ENCODE measurements at regions not wholly inside any gene's neighbourhood (a gene's known extent, or its start where the extent isn't known, plus 50 kb on each side); places are given as distances from the start of the nearest gene placed in this dataset.

GRCh38 chr13:56909896-56910600 lies 230.7 kb upstream of the PRR20A start:
- ChIA-PET POLR2A (ENCODE audit: low non-redundant PET) (no interaction called here), CTCF (no interaction called here)
- no peak overlapping the region for H3K27ac ChIP-seq
- no peak for DNase-seq (ENCODE audit: low spot score)
- TF ChIP-seq, protein P1, sequence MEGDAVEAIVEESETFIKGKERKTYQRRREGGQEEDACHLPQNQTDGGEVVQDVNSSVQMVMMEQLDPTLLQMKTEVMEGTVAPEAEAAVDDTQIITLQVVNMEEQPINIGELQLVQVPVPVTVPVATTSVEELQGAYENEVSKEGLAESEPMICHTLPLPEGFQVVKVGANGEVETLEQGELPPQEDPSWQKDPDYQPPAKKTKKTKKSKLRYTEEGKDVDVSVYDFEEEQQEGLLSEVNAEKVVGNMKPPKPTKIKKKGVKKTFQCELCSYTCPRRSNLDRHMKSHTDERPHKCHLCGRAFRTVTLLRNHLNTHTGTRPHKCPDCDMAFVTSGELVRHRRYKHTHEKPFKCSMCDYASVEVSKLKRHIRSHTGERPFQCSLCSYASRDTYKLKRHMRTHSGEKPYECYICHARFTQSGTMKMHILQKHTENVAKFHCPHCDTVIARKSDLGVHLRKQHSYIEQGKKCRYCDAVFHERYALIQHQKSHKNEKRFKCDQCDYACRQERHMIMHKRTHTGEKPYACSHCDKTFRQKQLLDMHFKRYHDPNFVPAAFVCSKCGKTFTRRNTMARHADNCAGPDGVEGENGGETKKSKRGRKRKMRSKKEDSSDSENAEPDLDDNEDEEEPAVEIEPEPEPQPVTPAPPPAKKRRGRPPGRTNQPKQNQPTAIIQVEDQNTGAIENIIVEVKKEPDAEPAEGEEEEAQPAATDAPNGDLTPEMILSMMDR (conservative IDR thresholded peaks at IDR 0.05; ENCODE audit: low read depth), result no peak

DNA sequence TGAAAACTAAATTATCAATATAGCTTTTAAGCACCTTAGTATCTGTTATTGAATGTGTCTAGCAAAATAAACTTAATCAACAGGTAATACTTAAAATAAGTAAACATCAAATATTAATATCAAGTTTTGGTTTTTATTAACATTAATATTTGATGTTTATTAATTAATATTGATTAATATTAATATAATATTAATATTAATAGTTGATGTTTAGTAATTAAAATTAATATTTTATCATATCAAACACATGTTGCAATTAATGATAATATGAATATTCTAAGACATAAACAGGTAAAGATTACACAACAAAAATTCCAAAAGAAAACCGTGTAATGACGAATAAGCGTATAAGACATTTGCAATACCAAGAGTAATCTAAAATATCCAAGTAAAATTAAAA lies 222.8 kb upstream of the PRR20A start:
- no peak for DNase-seq (ENCODE audit: low spot score)
- ChIA-PET CTCF (no interaction called here), POLR2A (ENCODE audit: low non-redundant PET) (no interaction called here)
- no peak overlapping the region for H3K27ac ChIP-seq
- TF ChIP-seq, protein P1 (conservative IDR thresholded peaks at IDR 0.05; ENCODE audit: low read depth), result no peak

DNA sequence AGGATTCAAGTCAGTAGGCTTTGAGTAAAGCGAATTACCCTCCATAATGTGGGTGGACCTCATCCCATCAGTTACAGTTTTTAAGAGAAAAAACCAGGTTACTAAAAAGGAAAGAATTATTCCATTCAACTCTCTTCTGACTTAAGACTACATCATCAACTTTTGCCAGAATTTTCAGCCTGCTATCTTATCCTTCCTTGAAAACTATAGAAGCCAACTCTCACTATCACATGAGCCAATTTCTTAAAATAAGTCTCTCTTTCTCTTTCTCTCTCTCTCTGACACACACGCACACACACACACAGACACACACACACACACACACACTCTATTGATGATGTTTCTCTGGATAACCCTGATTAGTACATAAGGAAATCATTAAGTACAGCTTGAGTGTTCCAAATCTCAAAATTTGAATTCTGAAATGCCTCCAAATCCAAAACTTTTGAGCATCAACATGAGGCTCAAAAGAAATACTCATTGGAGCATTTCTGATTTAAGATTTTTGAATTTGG lies 217.0 kb upstream of the PRR20A start:
- TF ChIP-seq, protein P1 (conservative IDR thresholded peaks at IDR 0.05; ENCODE audit: low read depth), result no peak
- CTCF ChIA-PET, result no interaction called here

DNA sequence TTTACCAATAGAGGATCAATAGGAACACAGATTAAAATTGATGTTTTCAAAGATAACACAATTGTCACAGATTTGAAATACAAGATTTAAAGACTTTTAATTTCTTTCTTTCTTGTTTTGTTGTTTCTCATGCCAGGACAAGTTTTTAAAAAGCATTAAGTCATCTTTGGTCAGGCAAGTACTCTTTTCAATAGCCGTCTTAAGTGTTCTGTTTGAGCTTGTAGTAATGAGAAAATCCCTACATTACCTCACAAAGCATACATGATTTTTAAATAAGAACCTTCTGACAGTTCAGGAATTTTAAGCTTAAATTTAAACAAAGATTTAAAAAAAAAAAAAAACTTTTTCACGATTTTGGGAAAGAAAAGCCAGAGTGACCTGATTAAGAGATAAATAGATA lies 216.3 kb upstream of the PRR20A start:
- ChIA-PET POLR2A (ENCODE audit: low non-redundant PET) (no interaction called here), CTCF (interaction anchor here (0.6 kb wide), 2 partner anchors 686 to 1119 kb away, joined by 3 read pairs; no protein-coding TSS in a partner anchor)
- H3K27ac ChIP-seq, result no peak overlapping the region
- TF ChIP-seq, protein P1 (conservative IDR thresholded peaks at IDR 0.05; ENCODE audit: low read depth), result no peak
- no peak for DNase-seq (ENCODE audit: low spot score)

More for the DNA sequence above, 217.0 kb upstream of the PRR20A start:
- POLR2A ChIA-PET (ENCODE audit: low non-redundant PET), result no interaction called here
- no peak overlapping the region for H3K27ac ChIP-seq
- no peak for DNase-seq (ENCODE audit: low spot score)

GRCh38 chr13:56932104-56932503 lies 208.6 kb upstream of the PRR20A start:
- ChIA-PET POLR2A (ENCODE audit: low non-redundant PET) (no interaction called here), CTCF (interaction anchor here (0.6 kb wide), 1 partner anchor 1517 kb away, joined by 3 read pairs; no protein-coding TSS in a partner anchor)
- no peak for DNase-seq (ENCODE audit: low spot score)
- no peak overlapping the region for H3K27ac ChIP-seq
- TF ChIP-seq, protein P1 (conservative IDR thresholded peaks at IDR 0.05; ENCODE audit: low read depth), result no peak

- DNase-seq (ENCODE audit: low spot score), result peak; percentile 20
- H3K27ac ChIP-seq, result no peak overlapping the region
- ChIA-PET POLR2A (ENCODE audit: low non-redundant PET) (no interaction called here), CTCF (no interaction called here)
- TF ChIP-seq, protein P1 (conservative IDR thresholded peaks at IDR 0.05; ENCODE audit: low read depth), result no peak
These were observed 186.8 kb upstream of the PRR20A start for GRCh38 chr13:56953965-56954364.

Data from RWPE1 (cell line).